CD1c-positive myeloid dendritic cell (primary cell): ENCODE measurements at regions not wholly inside any gene's neighbourhood (a gene's known extent, or its start where the extent isn't known, plus 50 kb on each side); places are given as distances from the start of the nearest gene placed in this dataset.
"Not testable (repeated sequence)": the region's sequence is repeated elsewhere in the genome, so short reads cannot be mapped to it uniquely, and the experiment has no call there.

Experiments used
- DNase-seq: peaks from one replicate; pipeline ENCODE4 v3.0.0-alpha.2; 2016; ENCODE audit errors: extremely low spot score

- no peak for DNase-seq
These were observed 91.6 kb upstream of the BCAR3 start for GRCh38 chr1:93773049-93773838.

- DNase-seq: no peak
These were observed 90.2 kb upstream of the BCAR3 start for GRCh38 chr1:93771843-93772242.

GRCh38 chr1:93770640-93771039, 89.0 kb upstream of the BCAR3 start:
- DNase-seq: no peak

- DNase-seq: no peak
These were observed 88.1 kb upstream of the BCAR3 start for GRCh38 chr1:93769777-93770176.

- DNase-seq: no peak
These were observed 86.8 kb upstream of the BCAR3 start for GRCh38 chr1:93768380-93768863.

GRCh38 chr1:93766451-93766850, 84.8 kb upstream of the BCAR3 start:
- no peak for DNase-seq

GRCh38 chr1:93765099-93765498, 83.5 kb upstream of the BCAR3 start:
- DNase-seq: no peak

GRCh38 chr1:93764366-93764750, 82.7 kb upstream of the BCAR3 start:
- DNase-seq: no peak

GRCh38 chr1:93763704-93764365, 82.2 kb upstream of the BCAR3 start:
- DNase-seq: no peak

GRCh38 chr1:93758842-93759515, 77.3 kb upstream of the BCAR3 start:
- peak; percentile 65 for DNase-seq

GRCh38 chr1:93757256-93758036, 75.8 kb upstream of the BCAR3 start:
- DNase-seq: no peak

- no peak for DNase-seq
These were observed 75.0 kb upstream of the BCAR3 start for GRCh38 chr1:93756657-93757056.

GRCh38 chr1:93755251-93755715, 73.6 kb upstream of the BCAR3 start:
- not testable (repeated sequence) for DNase-seq

GRCh38 chr1:93753791-93754763, 72.4 kb upstream of the BCAR3 start:
- DNase-seq: peak; percentile 13

GRCh38 chr1:93751377-93752250, 70.0 kb upstream of the BCAR3 start:
- peak; percentile 15 for DNase-seq

- DNase-seq: peak; percentile 29
These were observed 69.3 kb upstream of the BCAR3 start for GRCh38 chr1:93750955-93751354.

- DNase-seq: peak; percentile 18
These were observed 68.3 kb upstream of the BCAR3 start for GRCh38 chr1:93749894-93750301.

- peak; percentile 62 for DNase-seq
These were observed 67.8 kb upstream of the BCAR3 start for GRCh38 chr1:93749487-93749886.

- no peak for DNase-seq
These were observed 64.6 kb upstream of the BCAR3 start for GRCh38 chr1:93746021-93746812.
